LNCaP clone FGC (cell line): ENCODE measurements at regions not wholly inside any gene's neighbourhood (a gene's known extent, or its start where the extent isn't known, plus 50 kb on each side); places are given as distances from the start of the nearest gene placed in this dataset.

Experiments
- DNase-seq: peaks from one replicate; pipeline ENCODE4 v3.0.0-alpha.2; 2011; ENCODE audit warnings: low read depth
- H3K4me3 ChIP-seq: 2 replicates; pipeline ENCODE4 v1.5.1; 2011; ENCODE audit warnings: mild to moderate bottlenecking, low read depth, low read length, control low read depth
- CTCF ChIP-seq: IDR thresholded peaks from 2 replicates; pipeline ENCODE4 v1.5.1; 2012; ENCODE audit warnings: mild to moderate bottlenecking; ENCODE audit not compliant: control insufficient read depth, insufficient read depth; ENCODE audit errors: extremely low read depth

DNA sequence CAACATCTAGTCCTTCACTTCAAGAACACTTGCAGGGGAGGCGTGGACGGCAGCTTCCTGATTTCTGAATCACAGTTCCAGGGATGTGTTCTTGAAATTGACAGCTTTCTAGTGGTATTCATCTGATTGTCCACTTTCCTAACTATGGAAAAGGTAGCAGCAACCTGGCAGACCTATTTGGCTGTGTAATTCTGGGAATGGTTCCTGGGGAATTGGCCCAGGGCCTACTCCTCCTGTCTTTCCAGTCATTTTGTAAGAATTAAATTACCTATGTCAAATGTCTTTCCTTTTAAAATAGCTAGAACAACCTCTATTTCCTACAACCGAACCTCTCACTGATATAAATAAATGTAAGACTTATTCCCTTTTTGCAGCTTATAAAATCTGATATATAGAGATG lies 85.5 kb upstream of the RSPO3 start:
- TF ChIP-seq CTCF, result no peak
- DNase-seq, result no peak

DNA sequence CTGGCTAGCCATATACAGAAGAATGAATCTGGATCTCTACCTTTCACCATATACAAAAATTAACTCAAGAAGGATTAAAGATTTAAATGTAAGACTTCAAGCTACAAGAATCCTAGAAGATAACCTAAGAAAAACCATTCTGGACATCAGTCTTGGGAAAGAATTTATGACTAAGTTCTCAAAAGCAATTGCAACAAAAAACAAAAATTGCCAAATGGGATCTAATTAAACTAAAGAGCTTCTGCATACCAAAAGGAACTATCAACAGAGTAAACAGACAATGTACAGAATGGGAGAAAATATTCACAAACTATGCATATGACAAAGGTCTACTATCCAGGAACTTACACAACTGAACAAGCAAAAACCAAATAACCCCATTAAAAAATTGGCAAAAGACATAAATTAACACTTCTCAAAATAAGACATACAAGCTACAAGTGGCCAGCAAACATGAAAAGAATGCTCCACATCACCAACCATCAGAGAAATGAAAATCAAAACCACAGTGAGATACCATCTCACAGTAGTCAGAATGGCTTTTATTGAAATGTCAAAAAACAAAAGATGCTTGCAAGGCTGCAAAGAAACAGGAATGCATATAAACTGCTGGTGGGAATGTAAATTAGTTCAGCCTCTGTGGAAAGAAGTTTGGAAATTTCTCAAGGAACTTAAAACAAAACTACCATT lies 66.8 kb upstream of the RSPO3 start:
- no peak for DNase-seq
- no peak overlapping the region for H3K4me3 ChIP-seq
- TF ChIP-seq CTCF, result no peak

More for the DNA sequence above, 85.5 kb upstream of the RSPO3 start:
- no peak overlapping the region for H3K4me3 ChIP-seq

DNA sequence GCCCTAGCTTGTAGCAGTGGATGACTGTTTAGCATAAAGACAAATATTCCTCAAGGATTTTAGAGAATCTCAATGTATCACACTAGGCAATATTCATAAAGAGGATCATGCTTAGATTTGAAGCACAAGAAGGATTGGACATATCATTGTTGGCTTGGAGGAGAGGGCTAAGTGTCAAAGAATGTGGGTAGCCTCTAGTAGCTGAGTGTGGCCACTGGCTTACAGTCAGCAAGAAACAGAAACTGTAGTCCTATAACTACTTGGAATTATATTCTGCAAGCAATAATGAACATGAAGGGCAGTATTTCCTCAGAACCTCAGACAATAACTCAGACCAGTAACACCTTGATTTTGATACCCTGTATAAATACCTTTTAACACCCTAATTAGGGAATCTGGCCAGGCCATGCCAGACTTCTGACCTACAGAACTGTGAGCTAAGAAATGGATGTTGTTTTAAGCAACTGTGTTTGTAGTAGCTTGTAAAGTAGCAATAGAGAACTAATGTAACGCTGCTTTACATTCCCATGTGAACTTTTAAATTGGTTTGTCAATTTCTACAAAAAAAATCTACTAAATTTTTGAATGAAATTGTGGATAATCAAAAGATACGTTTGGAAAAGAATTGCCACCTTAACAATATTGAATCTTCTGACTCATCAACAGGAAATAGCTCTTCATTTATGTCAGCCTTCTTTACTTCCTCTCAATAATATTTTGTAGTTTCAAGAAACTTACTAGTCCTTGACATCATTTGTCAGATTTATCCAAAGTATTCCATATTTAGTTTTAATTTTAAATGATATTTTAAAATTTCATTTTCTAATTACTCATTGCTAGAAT lies 65.2 kb upstream of the RSPO3 start:
- DNase-seq, result no peak
- no peak for TF ChIP-seq CTCF
- no peak overlapping the region for H3K4me3 ChIP-seq

DNA sequence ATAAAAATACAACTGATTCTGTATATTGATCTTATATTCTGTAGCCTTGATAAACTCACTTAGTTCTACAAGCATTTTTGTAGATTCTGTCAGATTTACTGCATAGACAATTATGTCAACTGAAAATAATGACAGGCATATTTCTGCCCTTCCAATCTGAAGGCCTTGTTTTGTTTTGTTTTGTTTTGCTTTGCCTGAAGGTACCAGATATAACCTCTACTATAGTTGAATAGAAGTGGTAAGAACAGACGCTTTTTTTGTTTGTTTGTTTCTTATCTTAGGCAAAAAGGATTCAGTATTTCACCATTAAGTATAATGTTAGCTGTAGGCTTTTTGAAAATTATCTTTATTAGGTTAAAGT lies 64.6 kb upstream of the RSPO3 start:
- TF ChIP-seq CTCF, result no peak
- DNase-seq, result no peak
- H3K4me3 ChIP-seq, result no peak overlapping the region

DNA sequence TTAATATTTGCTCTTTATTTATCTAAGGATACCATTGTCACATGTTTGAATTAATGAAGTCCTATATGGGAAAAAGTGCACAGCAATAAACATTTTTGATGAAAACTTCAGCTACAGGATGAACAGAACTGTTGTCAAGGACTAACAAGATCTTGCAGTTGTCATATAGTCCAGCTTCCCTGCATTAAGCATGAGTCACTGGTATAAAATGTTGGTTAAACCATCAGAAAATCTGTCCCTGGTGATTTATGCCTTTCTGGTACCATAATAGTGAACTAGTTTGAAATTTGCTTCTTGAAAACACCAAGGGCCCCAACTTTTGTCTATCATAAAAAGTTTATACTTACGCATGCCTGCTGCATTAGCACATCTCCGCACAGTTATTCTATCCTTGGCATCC lies 60.4 kb upstream of the RSPO3 start:
- no peak for TF ChIP-seq CTCF
- DNase-seq, result no peak
- H3K4me3 ChIP-seq, result no peak overlapping the region

DNA sequence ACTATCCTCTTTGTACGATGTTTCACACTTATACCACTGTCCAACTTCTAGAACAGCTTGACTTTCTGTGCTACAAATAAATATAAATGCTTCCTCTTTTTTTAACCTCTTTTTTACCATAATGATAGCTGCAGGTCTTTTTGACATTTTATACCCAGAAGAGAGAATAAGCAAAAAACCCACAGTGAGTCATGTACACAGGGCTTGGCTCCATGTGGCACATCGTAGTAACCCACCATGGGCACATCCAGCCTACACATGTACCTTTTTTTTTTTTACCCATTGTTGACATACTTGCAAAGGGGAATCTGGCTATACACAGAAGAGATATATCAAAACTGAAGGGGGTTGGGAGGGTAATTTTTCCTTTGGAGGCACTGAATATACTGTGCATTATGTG lies 59.5 kb upstream of the RSPO3 start:
- DNase-seq, result no peak
- no peak for TF ChIP-seq CTCF
- no peak overlapping the region for H3K4me3 ChIP-seq
